Stimulated activated CD4-positive, alpha-beta T cell treated with anti-CD3 and anti-CD28 coated beads, Interleukin-4, amount 100 ng/mL, for 1 hour (primary cell): ENCODE measurements at regions not wholly inside any gene's neighbourhood (a gene's known extent, or its start where the extent isn't known, plus 50 kb on each side); places are given as distances from the start of the nearest gene placed in this dataset.
"Not testable (repeated sequence)": the region's sequence is repeated elsewhere in the genome, so short reads cannot be mapped to it uniquely, and the experiment has no call there.

ENCODE experiments used
- DNase-seq: peaks from one replicate; pipeline ENCODE4 v3.0.0-alpha.2; 2020

- DNase-seq = no peak
These were observed 151.8 kb upstream of the DPH6 start for GRCh38 chr15:35697549-35698299.

- no peak for DNase-seq
These were observed 152.4 kb upstream of the DPH6 start for GRCh38 chr15:35698331-35698730.

- no peak for DNase-seq
These were observed 153.1 kb upstream of the DPH6 start for GRCh38 chr15:35698966-35699575.

- not testable (repeated sequence) for DNase-seq
These were observed 154.2 kb upstream of the DPH6 start for GRCh38 chr15:35700091-35700593.

- DNase-seq = no peak
These were observed 155.6 kb upstream of the DPH6 start for GRCh38 chr15:35701402-35702046.

- DNase-seq = no peak
These were observed 157.1 kb upstream of the DPH6 start for GRCh38 chr15:35702946-35703495.

GRCh38 chr15:35705030-35705883 is 159.3 kb upstream of the DPH6 start:
- no peak for DNase-seq

- no peak for DNase-seq
These were observed 160.1 kb upstream of the DPH6 start for GRCh38 chr15:35705884-35706585.

GRCh38 chr15:35712956-35713355 is 167.0 kb upstream of the DPH6 start:
- no peak for DNase-seq

- DNase-seq = no peak
These were observed 167.8 kb upstream of the DPH6 start for GRCh38 chr15:35713733-35714132.

- no peak for DNase-seq
These were observed 171.8 kb upstream of the DPH6 start for GRCh38 chr15:35717721-35718120.

- no peak for DNase-seq
These were observed 174.1 kb upstream of the DPH6 start for GRCh38 chr15:35720019-35720418.

- DNase-seq = no peak
These were observed 175.0 kb upstream of the DPH6 start for GRCh38 chr15:35720984-35721383.

GRCh38 chr15:35721751-35722150 is 175.8 kb upstream of the DPH6 start:
- DNase-seq = no peak

- DNase-seq = no peak
These were observed 176.5 kb upstream of the DPH6 start for GRCh38 chr15:35722501-35722900.

- DNase-seq = no peak
These were observed 177.3 kb upstream of the DPH6 start for GRCh38 chr15:35723120-35723847.

- DNase-seq = no peak
These were observed 177.9 kb upstream of the DPH6 start for GRCh38 chr15:35723852-35724251.

- no peak for DNase-seq
These were observed 178.7 kb upstream of the DPH6 start for GRCh38 chr15:35724626-35725025.

GRCh38 chr15:35725353-35725752 is 179.4 kb upstream of the DPH6 start:
- DNase-seq = no peak

GRCh38 chr15:35727627-35728026 is 181.7 kb upstream of the DPH6 start:
- DNase-seq = no peak

GRCh38 chr15:35728219-35728940 is 182.4 kb upstream of the DPH6 start:
- DNase-seq = no peak
